Sigmoid colon (tissue), 6 donors: ENCODE measurements at regions not wholly inside any gene's neighbourhood (a gene's known extent, or its start where the extent isn't known, plus 50 kb on each side); places are given as distances from the start of the nearest gene placed in this dataset.

Source experiments
- DNase-seq: peaks from one replicate; pipeline ENCODE4 v3.0.0-alpha.2; 2019
- H3K27ac ChIP-seq, 4 donors: fragments of 200-600 bp; sonication (generic); one replicate each; pipeline ENCODE4 v1.5.1; 2016 to 2019; ENCODE audit warnings: mild to moderate bottlenecking in 1 of 4
- H3K27me3 ChIP-seq, 3 donors: fragments of 200-600 bp; sonication (generic); one replicate each; pipeline ENCODE4 v1.5.1; 2019; ENCODE audit warnings: mild to moderate bottlenecking in 1 of 3
- H3K36me3 ChIP-seq, 4 donors: fragments of 200-600 bp; sonication (generic); one replicate each; pipeline ENCODE4 v1.5.1; 2016 to 2019
- H3K4me1 ChIP-seq, 4 donors: fragments of 200-600 bp; sonication (generic); one replicate each; pipeline ENCODE4 v1.5.1; 2017 to 2019
- H3K4me3 ChIP-seq, 4 donors: fragments of 200-600 bp; sonication (generic); one replicate each; pipeline ENCODE4 v1.5.1; 2017 to 2019; ENCODE audit warnings: mild to moderate bottlenecking in 2 of 4, moderate library complexity in 1 of 4
- H3K9me3 ChIP-seq, 4 donors: fragments of 200-600 bp in 3 of 4; sonication (generic) in 3 of 4; one replicate each; pipeline versions ENCODE4 v1.5.1 to v1.6.1; 2013 to 2019
- EP300 ChIP-seq, 4 donors: sonication (generic); formaldehyde crosslinking; IDR thresholded peaks; one replicate each; pipeline ENCODE4 v1.6.1; 2017; ENCODE audit warnings: antibody characterized with exemption in 4 of 4
- POLR2A ChIP-seq, 2 donors: fragments of 450-650 bp; IDR thresholded peaks; one replicate each; pipeline ENCODE4 v1.6.1; 2016; ENCODE audit warnings: antibody characterized with exemption in 2 of 2, mild to moderate bottlenecking in 2 of 2, moderate library complexity in 2 of 2
- POLR2AphosphoS5 ChIP-seq, 4 donors: sonication (generic); formaldehyde crosslinking; IDR thresholded peaks; one replicate each; pipeline ENCODE4 v1.6.1; 2017; ENCODE audit warnings: antibody characterized with exemption in 4 of 4
- WGBS, 2 donors: extraction: QIAGEN DNeasy Blood & Tissue Kit; methylation state at CpG; one replicate each; pipeline ENCODE4 v1.1.7; 2013; 5-methylcytosine and 5-hydroxymethylcytosine counted together
- intact Hi-C: fragments of 100-400 bp; cut with DNase I; formaldehyde crosslinking; loops from one replicate; pipeline ENCODE4 v1.15.1; 2023
- TF ChIP-seq, protein P1 (sequence below), 4 experiments: fragments of 450-650 bp in 3 of 4; fragments of 200-600 bp in 1 of 4; IDR thresholded peaks; one replicate each; pipeline ENCODE4 v1.5.1; 2016 to 2019; ENCODE audit warnings: antibody characterized with exemption in 4 of 4, mild to moderate bottlenecking in 3 of 4, moderate library complexity in 2 of 4
- donor health status: healthy with polysubstance abuse.
- donor health status: healthy.

DNA sequence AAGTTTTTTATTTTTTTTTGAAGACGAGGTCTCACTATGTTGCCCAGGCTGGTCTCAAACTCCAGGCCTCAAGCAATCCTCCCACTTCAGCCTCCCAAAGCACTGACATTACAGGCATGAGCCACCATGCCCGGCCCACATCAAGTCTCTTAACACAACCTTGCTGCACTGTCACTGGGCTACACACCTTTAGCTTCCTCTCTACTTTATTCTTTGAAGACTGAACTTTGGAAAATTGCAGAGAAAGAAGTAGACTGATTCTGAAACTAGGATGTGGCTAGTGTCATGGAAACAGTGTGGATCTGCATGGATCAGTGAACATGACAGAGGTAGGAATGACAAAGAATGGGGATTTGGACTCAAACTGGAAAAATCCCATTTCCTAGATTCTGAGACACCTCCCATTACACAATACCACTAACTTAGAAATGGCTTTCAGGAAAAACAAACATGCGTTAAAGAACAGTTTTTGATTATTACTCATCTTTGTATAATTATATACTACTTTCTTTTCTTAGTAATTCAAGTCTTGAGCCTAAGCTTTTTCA, 99.6 kb upstream of the SPON1 start:
- Histone ChIP-seq H3K27me3 (no peaks in the 10 kb centered on the region), H3K36me3 (no peaks in the 10 kb centered on the region), H3K27ac (no peak overlapping the region), H3K4me3 (no peak overlapping the region), H3K9me3 (no peaks in the 10 kb centered on the region), H3K4me1 (no peaks in the 10 kb centered on the region)
- 90 to 93% methylated on average over 3 of the region's 3 CpGs for WGBS, 2 donors
- intact Hi-C loops, result no loop called here
- no peak for DNase-seq
- TF ChIP-seq POLR2A (IDR thresholded peaks at IDR 0.05) (no peak), POLR2AphosphoS5 (IDR thresholded peaks at IDR 0.05) (no peak)

DNA sequence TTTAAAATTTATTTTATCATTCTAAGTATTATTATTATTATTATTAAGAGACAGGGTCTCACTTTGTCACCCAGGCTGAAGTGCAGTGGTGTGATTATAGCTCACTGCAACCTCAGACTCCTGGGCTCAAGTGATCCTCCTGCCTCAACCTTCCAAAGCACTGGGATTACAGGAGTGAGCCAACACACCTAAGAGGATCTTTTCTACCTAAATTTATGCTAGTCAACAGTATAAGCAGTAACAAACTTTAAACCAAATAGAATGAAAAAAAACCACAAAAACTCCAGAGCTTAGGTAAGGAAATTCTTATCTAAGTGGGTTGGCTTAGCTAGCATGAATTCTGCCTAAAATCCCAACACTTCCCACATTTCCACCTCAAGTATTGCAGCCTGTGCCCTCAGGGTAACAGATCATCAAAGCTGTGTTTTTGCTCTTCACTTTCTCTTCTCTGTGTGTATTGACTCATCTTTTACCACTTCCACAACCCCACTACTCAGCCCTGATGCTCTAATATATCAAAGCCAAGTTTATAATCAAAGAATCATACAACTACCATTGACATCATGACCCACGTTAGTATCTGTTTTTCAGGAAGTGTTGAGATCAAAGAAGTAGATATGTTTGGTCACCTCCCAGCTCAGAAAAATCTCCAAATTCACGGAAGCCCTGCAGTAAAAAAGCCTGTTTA, 93.7 kb upstream of the SPON1 start:
- Histone ChIP-seq H3K4me3 (no peak overlapping the region), H3K4me1 (peaks cover 0 to 4% (median 0%) of the 10 kb centered on the region in 4 donors), H3K27ac (no peak overlapping the region), H3K36me3 (no peaks in the 10 kb centered on the region), H3K27me3 (no peaks in the 10 kb centered on the region), H3K9me3 (no peaks in the 10 kb centered on the region)
- 10 to 27% methylated on average over 2 of the region's 2 CpGs for WGBS, 2 donors
- no peak for DNase-seq
- intact Hi-C loops, result no loop called here
- no peak for TF ChIP-seq POLR2A (IDR thresholded peaks at IDR 0.05)
- no peak for TF ChIP-seq EP300 (IDR thresholded peaks at IDR 0.05)
- TF ChIP-seq, protein P1, sequence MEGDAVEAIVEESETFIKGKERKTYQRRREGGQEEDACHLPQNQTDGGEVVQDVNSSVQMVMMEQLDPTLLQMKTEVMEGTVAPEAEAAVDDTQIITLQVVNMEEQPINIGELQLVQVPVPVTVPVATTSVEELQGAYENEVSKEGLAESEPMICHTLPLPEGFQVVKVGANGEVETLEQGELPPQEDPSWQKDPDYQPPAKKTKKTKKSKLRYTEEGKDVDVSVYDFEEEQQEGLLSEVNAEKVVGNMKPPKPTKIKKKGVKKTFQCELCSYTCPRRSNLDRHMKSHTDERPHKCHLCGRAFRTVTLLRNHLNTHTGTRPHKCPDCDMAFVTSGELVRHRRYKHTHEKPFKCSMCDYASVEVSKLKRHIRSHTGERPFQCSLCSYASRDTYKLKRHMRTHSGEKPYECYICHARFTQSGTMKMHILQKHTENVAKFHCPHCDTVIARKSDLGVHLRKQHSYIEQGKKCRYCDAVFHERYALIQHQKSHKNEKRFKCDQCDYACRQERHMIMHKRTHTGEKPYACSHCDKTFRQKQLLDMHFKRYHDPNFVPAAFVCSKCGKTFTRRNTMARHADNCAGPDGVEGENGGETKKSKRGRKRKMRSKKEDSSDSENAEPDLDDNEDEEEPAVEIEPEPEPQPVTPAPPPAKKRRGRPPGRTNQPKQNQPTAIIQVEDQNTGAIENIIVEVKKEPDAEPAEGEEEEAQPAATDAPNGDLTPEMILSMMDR (IDR thresholded peaks at IDR 0.05), result no peak
- no peak for TF ChIP-seq POLR2AphosphoS5 (IDR thresholded peaks at IDR 0.05)

DNA sequence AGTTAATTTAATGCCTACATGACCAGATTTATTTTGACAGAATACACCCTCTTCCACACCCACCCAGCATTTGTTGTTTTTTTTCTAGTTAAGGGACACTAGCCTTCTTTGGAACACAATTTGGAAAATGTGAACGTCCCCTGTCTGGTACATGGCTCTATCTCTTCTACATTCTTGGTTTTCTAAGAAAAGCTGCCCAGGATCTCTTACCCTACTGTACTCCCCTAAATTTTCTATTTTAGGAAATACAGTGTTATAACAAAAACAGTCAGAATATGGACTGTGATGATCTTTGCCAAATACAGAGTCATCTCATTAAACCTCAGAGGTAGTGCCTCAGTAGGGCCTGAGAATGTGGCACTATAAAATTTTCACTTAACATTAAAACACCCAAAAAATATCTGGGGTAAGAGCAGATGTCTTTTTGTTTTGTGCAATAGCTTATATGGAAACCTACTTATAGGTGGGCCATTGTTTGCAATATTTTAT, 93.1 kb upstream of the SPON1 start:
- H3K4me1 ChIP-seq, result peaks cover 0 to 4% (median 0%) of the 10 kb centered on the region in 4 donors
- 73 to 94% methylated on average over 1 of the region's 1 CpG for WGBS, 2 donors
- DNase-seq, result no peak
- no peaks in the 10 kb centered on the region for H3K9me3 ChIP-seq
- TF ChIP-seq, protein P1 (IDR thresholded peaks at IDR 0.05), result no peak
- no peak for TF ChIP-seq POLR2AphosphoS5 (IDR thresholded peaks at IDR 0.05)
- no peak for TF ChIP-seq POLR2A (IDR thresholded peaks at IDR 0.05)
- no peak for TF ChIP-seq EP300 (IDR thresholded peaks at IDR 0.05)
- intact Hi-C loops, result no loop called here
- H3K36me3 ChIP-seq, result no peaks in the 10 kb centered on the region
- H3K27ac ChIP-seq, result no peak overlapping the region
- H3K27me3 ChIP-seq, result no peaks in the 10 kb centered on the region
- no peak overlapping the region for H3K4me3 ChIP-seq

DNA sequence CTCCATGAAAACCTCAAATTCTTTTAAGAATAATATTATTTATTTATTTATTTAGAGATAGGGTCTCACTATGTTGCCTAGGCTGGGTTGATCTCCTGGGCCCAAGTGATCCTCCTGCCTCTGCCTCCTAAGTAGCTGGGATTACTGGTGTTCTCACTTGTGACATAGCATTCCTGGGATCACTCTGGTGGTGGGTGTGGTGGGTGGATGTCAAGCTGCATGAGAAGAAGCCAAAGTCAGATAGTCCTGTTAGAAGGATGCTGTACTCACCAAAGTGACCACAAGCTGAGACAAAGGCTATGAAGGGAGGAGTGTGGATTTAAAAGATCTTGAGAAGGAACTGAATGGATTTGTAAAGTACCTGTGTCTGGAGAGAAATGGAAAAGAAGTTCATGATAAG, 87.9 kb upstream of the SPON1 start:
- no peak overlapping the region for H3K4me3 ChIP-seq
- H3K36me3 ChIP-seq, result no peaks in the 10 kb centered on the region
- H3K27me3 ChIP-seq, result no peaks in the 10 kb centered on the region
- H3K4me1 ChIP-seq, result peaks cover 0 to 4% (median 0%) of the 10 kb centered on the region in 4 donors
- intact Hi-C loops, result no loop called here
- H3K27ac ChIP-seq, result no peak overlapping the region
- H3K9me3 ChIP-seq, result no peaks in the 10 kb centered on the region
- TF ChIP-seq, protein P1 (IDR thresholded peaks at IDR 0.05), result no peak
- TF ChIP-seq POLR2AphosphoS5 (IDR thresholded peaks at IDR 0.05) (no peak), POLR2A (IDR thresholded peaks at IDR 0.05) (no peak), EP300 (IDR thresholded peaks at IDR 0.05) (no peak)
- DNase-seq, result no peak

DNA sequence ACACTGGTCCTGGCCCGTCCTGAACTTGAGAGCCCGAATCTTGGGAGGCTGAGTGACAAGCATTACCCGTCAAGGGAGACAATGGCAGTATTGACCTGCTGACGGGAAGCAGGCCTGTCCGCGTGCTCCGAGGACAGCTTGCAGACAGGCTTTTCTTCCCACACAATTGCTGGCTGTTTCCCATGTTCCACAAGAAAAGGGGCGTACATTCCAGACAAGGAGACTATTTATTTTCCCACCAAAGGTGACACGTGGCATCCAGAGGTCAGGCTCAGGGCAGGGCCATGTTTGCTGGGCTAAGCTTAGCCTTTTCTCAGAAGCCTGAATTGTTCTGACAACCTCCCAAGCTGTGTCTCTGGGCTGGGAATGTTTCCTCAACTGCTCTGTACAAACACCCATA, 86.9 kb upstream of the SPON1 start:
- H3K36me3 ChIP-seq, result no peaks in the 10 kb centered on the region
- H3K4me1 ChIP-seq, result peaks cover 0 to 4% (median 0%) of the 10 kb centered on the region in 4 donors
- H3K9me3 ChIP-seq, result no peaks in the 10 kb centered on the region
- no peak overlapping the region for H3K27ac ChIP-seq
- TF ChIP-seq POLR2A (IDR thresholded peaks at IDR 0.05), result no peak
- TF ChIP-seq POLR2AphosphoS5 (IDR thresholded peaks at IDR 0.05), result no peak
- TF ChIP-seq, protein P1 (IDR thresholded peaks at IDR 0.05), result no peak
- TF ChIP-seq EP300 (IDR thresholded peaks at IDR 0.05), result no peak
- H3K4me3 ChIP-seq, result no peak overlapping the region
- no peaks in the 10 kb centered on the region for H3K27me3 ChIP-seq
- no peak for DNase-seq
- intact Hi-C loops, result no loop called here
- WGBS, 2 donors, result 84 to 87% methylated on average over 9 of the region's 9 CpGs
